Endothelial cell of umbilical vein (primary cell): ENCODE measurements at regions not wholly inside any gene's neighbourhood (a gene's known extent, or its start where the extent isn't known, plus 50 kb on each side); places are given as distances from the start of the nearest gene placed in this dataset.

Source experiments
- BruUV-seq: library from RNA; stranded (reverse); fragments of 400-500 nt; replicated peaks from 2 replicates; lab custom pipeline; 2021; lab: Mats Ljungman, UMichigan
- CTCF ChIA-PET: fragments of 300-600, 350-600 bp; sonication (Branson Sonifier 250); formaldehyde crosslinking; loops from one replicate; lab custom pipeline; 2021; ENCODE audit warnings: antibody characterized with exemption, inconsistent platforms; lab: Charles Lee
- POLR2A ChIA-PET: fragments of 300-600, 350-600 bp; sonication (Branson Sonifier 250); formaldehyde crosslinking; loops from one replicate; lab custom pipeline; 2021; ENCODE audit warnings: antibody characterized with exemption, inconsistent platforms; lab: Charles Lee
- DNase-seq: peaks from one replicate; pipeline ENCODE4 v3.0.0-alpha.2; 2011; ENCODE audit warnings: low read depth, low spot score
- FAIRE-seq: peaks from 2 replicates; lab custom pipeline; 2011; peaks lifted over from hg19 to GRCh38; lab: Jason Lieb, UNC
- H2AFZ ChIP-seq: 2 replicates; pipeline ENCODE4 v1.6.0; 2012; ENCODE audit warnings: low read depth, low read length, control low read depth, inconsistent platforms
- H3K27ac ChIP-seq: 2 replicates; pipeline ENCODE4 v1.5.1; 2011; ENCODE audit warnings: low read depth, mild to moderate bottlenecking, control low read depth, low read length, moderate library complexity; ENCODE audit not compliant: insufficient read depth
- H3K27me3 ChIP-seq, 2 experiments: 2 replicates each; pipeline versions ENCODE4 v1.6.0 to v1.6.1; 2011; ENCODE audit warnings: low read length in 2 of 2, mixed read lengths in 1 of 2; ENCODE audit not compliant: control insufficient read depth in 2 of 2, insufficient read depth in 2 of 2
- H3K36me3 ChIP-seq, 2 experiments: 2 replicates in 1 of 2; 3 replicates in 1 of 2; pipeline ENCODE4 v1.5.1; 2011; ENCODE audit warnings: low read length in 2 of 2, mild to moderate bottlenecking in 1 of 2, moderate library complexity in 1 of 2; ENCODE audit not compliant: control insufficient read depth in 2 of 2, insufficient read depth in 2 of 2; ENCODE audit errors: extremely low read depth in 1 of 2
- H3K4me1 ChIP-seq: 3 replicates; pipeline ENCODE4 v1.5.1; 2011; ENCODE audit warnings: mild to moderate bottlenecking, low read length; ENCODE audit not compliant: control insufficient read depth, insufficient read depth; ENCODE audit errors: extremely low read depth
- H3K4me2 ChIP-seq: 2 replicates; pipeline ENCODE4 v1.6.1; 2011; ENCODE audit warnings: low read length, control low read depth, mixed read lengths; ENCODE audit not compliant: insufficient read depth
- H3K4me3 ChIP-seq, 3 experiments: fragments of 200-600 bp in 1 of 3; sonication (generic), shearing (Covaris generic) in 1 of 3; replicated peaks in 1 of 3; 2 replicates each; pipeline ENCODE4 v1.5.1; 2011 to 2016; ENCODE audit warnings: control low read depth in 3 of 3, low read length in 3 of 3, mild to moderate bottlenecking in 2 of 3, inconsistent platforms in 1 of 3, low read depth in 1 of 3, moderate library complexity in 1 of 3; ENCODE audit not compliant: insufficient read depth in 1 of 3
- H3K79me2 ChIP-seq: 2 replicates; pipeline ENCODE4 v1.6.0; 2012; ENCODE audit warnings: low read length, inconsistent platforms; ENCODE audit not compliant: control insufficient read depth, insufficient read depth
- H3K9ac ChIP-seq: replicated peaks from 2 replicates; pipeline ENCODE3; 2011; ENCODE audit warnings: low read length, control low read depth; ENCODE audit not compliant: insufficient read depth; ENCODE audit errors: extremely low read depth
- H3K9me1 ChIP-seq: replicated peaks from 3 replicates; pipeline ENCODE4 v1.6.0; 2011; ENCODE audit warnings: mild to moderate bottlenecking, low read length; ENCODE audit not compliant: control insufficient read depth, insufficient read depth; ENCODE audit errors: extremely low read depth
- H3K9me3 ChIP-seq: replicated peaks from 2 replicates; pipeline ENCODE4 v1.5.1; 2012; ENCODE audit warnings: low read length, inconsistent platforms; ENCODE audit not compliant: control insufficient read depth, insufficient read depth
- H4K20me1 ChIP-seq: replicated peaks from 2 replicates; pipeline ENCODE3; 2011; ENCODE audit warnings: mild to moderate bottlenecking, low read length; ENCODE audit not compliant: control insufficient read depth, insufficient read depth; ENCODE audit errors: extremely low read depth
- EZH2 ChIP-seq: IDR thresholded peaks from 2 replicates; pipeline ENCODE4 v1.6.1; 2012; ENCODE audit warnings: borderline replicate concordance, low read depth, mild to moderate bottlenecking, moderate library complexity, low read length, inconsistent platforms; ENCODE audit not compliant: severe bottlenecking
- FOS ChIP-seq: IDR thresholded peaks from 2 replicates; pipeline ENCODE4 v1.6.1; 2011; ENCODE audit warnings: mild to moderate bottlenecking, low read length, moderate library complexity, borderline replicate concordance; ENCODE audit not compliant: insufficient read depth
- GATA2 ChIP-seq: IDR thresholded peaks from 2 replicates; pipeline ENCODE4 v1.7.0; 2011; ENCODE audit warnings: low read depth, mild to moderate bottlenecking, moderate library complexity, mixed read lengths, low read length; ENCODE audit not compliant: insufficient read length, insufficient read depth
- JUN ChIP-seq: IDR thresholded peaks from 2 replicates; pipeline ENCODE4 v1.6.1; 2011; ENCODE audit warnings: borderline replicate concordance, low read depth; ENCODE audit not compliant: insufficient read length, insufficient read depth
- MAX ChIP-seq: IDR thresholded peaks from 2 replicates; pipeline ENCODE4 v1.6.1; 2011; ENCODE audit not compliant: insufficient read depth, insufficient read length
- MYC ChIP-seq: IDR thresholded peaks from one replicate; pipeline ENCODE4 v1.6.1; 2011; ENCODE audit warnings: mild to moderate bottlenecking, low read depth, low read length
- POLR2A ChIP-seq: IDR thresholded peaks from 2 replicates; pipeline ENCODE4 v1.6.1; 2012; ENCODE audit warnings: low read depth, mild to moderate bottlenecking, control low read depth, low read length
- POLR2AphosphoS5 ChIP-seq: IDR thresholded peaks from 2 replicates; pipeline ENCODE4 v1.6.1; 2012; ENCODE audit warnings: low read depth, mild to moderate bottlenecking, control low read depth, low read length, moderate library complexity; ENCODE audit not compliant: insufficient read depth
- dilution Hi-C: fragments of 300-500 bp; cut with MboI; formaldehyde crosslinking; loops from one replicate; pipeline ENCODE4 v1.15.0; 2019; ENCODE audit warnings: low sequenced_read_pairs; ENCODE audit not compliant: extremely low pct_ligation_motif_present
- intact Hi-C: fragments of 100-400 bp; cut with micrococcal nuclease; formaldehyde crosslinking; loops from one replicate; pipeline ENCODE4 v1.10.0; 2022
- TF ChIP-seq, protein P1 (sequence below), 2 donors: IDR thresholded peaks; 1 replicate in 1 of 2; 2 replicates in 1 of 2; pipeline ENCODE4 v1.5.1; 2011; ENCODE audit warnings: low read length in 2 of 2, mild to moderate bottlenecking in 2 of 2, moderate library complexity in 2 of 2, control low read depth in 1 of 2, inconsistent platforms in 1 of 2, low read depth in 1 of 2; ENCODE audit not compliant: insufficient read depth in 1 of 2; ENCODE audit errors: extremely low read depth in 1 of 2

DNA sequence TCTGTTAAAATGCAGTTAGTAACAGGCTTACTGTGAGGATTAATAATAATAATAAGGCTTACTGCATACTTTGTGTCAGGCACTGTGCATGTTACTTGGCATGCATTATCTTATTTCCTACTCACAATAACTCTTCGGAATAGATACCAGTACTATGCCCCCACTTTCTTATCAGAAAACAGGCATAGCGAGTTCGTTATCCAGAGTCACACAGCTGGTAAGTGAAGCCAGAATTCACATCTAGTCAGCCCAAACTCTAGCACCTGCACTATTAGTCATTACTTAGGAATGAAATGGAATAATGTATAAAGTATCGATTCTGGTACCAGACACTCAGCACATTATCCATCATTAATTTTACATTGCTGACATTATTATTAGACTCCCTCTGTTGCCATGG is 155.7 kb upstream of the BLID start:
- Histone ChIP-seq H3K9ac (no peak overlapping the region), H3K27ac (no peak overlapping the region), H3K9me1 (no peaks in the 10 kb centered on the region), H3K4me1 (no peaks in the 10 kb centered on the region), H2AFZ (no peak overlapping the region), H3K27me3 (peaks cover 0 to 1% of the 10 kb centered on the region in 2 experiments), H3K36me3 (no peaks in the 10 kb centered on the region), H3K4me2 (no peak overlapping the region), H3K4me3 (no peak overlapping the region), H3K9me3 (no peaks in the 10 kb centered on the region), H3K79me2 (no peaks in the 10 kb centered on the region), H4K20me1 (no peaks in the 10 kb centered on the region)
- intact Hi-C loops (no loop called here), dilution Hi-C loops (no loop called here)
- FAIRE-seq (no peak), DNase-seq (no peak)
- ChIA-PET POLR2A (no interaction called here), CTCF (no interaction called here)
- TF ChIP-seq GATA2 (no peak), EZH2 (no peak), POLR2AphosphoS5 (no peak), MAX (no peak), FOS (no peak), MYC (no peak)
- no TSS peak for BruUV-seq

GRCh38 chr11:122271137-122271536 is 155.1 kb upstream of the BLID start:
- H3K27me3 ChIP-seq = peaks cover 0 to 1% of the 10 kb centered on the region in 2 experiments
- dilution Hi-C loops = no loop called here
- H3K79me2 ChIP-seq = no peaks in the 10 kb centered on the region
- no peak overlapping the region for H3K9ac ChIP-seq
- no peaks in the 10 kb centered on the region for H3K9me1 ChIP-seq
- ChIA-PET CTCF (no interaction called here), POLR2A (no interaction called here)
- no peak overlapping the region for H3K27ac ChIP-seq
- TF ChIP-seq FOS = no peak
- TF ChIP-seq, protein P1, sequence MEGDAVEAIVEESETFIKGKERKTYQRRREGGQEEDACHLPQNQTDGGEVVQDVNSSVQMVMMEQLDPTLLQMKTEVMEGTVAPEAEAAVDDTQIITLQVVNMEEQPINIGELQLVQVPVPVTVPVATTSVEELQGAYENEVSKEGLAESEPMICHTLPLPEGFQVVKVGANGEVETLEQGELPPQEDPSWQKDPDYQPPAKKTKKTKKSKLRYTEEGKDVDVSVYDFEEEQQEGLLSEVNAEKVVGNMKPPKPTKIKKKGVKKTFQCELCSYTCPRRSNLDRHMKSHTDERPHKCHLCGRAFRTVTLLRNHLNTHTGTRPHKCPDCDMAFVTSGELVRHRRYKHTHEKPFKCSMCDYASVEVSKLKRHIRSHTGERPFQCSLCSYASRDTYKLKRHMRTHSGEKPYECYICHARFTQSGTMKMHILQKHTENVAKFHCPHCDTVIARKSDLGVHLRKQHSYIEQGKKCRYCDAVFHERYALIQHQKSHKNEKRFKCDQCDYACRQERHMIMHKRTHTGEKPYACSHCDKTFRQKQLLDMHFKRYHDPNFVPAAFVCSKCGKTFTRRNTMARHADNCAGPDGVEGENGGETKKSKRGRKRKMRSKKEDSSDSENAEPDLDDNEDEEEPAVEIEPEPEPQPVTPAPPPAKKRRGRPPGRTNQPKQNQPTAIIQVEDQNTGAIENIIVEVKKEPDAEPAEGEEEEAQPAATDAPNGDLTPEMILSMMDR (IDR thresholded peaks at IDR 0.05; ENCODE audit: extremely low read depth in 1 of 2, insufficient read depth in 1 of 2, low read depth in 1 of 2, low read length in 2 of 2) = no peak
- TF ChIP-seq GATA2 = no peak
- TF ChIP-seq JUN = no peak
- TF ChIP-seq EZH2 = no peak
- TF ChIP-seq MAX = no peak
- no peak for TF ChIP-seq MYC
- no peak for TF ChIP-seq POLR2AphosphoS5
- no peak for TF ChIP-seq POLR2A
- intact Hi-C loops = no loop called here
- DNase-seq = no peak
- H2AFZ ChIP-seq = no peak overlapping the region
- H3K36me3 ChIP-seq = no peaks in the 10 kb centered on the region
- no peaks in the 10 kb centered on the region for H4K20me1 ChIP-seq
- BruUV-seq = no TSS peak
- H3K4me2 ChIP-seq = no peak overlapping the region
- H3K4me1 ChIP-seq = no peaks in the 10 kb centered on the region
- FAIRE-seq = no peak
- H3K9me3 ChIP-seq = no peaks in the 10 kb centered on the region
- H3K4me3 ChIP-seq = no peak overlapping the region
